NCI-H2081 treated with DMSO at 0.1 percent for 48 hours (cell line): ENCODE measurements at regions not wholly inside any gene's neighbourhood (a gene's known extent, or its start where the extent isn't known, plus 50 kb on each side); places are given as distances from the start of the nearest gene placed in this dataset.
"Not testable (repeated sequence)": the region's sequence is repeated elsewhere in the genome, so short reads cannot be mapped to it uniquely, and the experiment has no call there.

Experiments used
- DNase-seq: peaks from one replicate; lab custom pipeline; 2025; lab: John Stamatoyannopoulos, UW

DNA sequence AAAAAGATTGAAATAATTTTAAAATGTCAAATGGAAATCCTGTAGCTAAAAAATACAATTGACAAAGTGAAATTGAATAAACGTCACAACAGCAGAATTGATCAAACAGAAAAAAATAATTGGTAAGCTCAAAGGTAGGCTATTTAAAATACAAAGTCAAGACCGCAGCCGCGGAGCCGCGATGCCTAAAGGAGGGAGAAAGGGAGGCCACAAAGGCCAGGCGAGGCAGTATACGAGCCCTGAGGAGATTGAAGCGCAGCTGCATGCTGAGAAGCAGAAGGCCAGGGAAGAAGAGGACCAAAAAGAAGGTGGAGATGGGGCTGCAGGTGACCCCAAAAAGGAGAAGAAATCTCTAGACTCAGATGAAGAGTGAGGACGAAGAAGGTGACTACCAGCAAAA lies 1068.5 kb upstream of the COX7C start:
- no peak for DNase-seq

DNA sequence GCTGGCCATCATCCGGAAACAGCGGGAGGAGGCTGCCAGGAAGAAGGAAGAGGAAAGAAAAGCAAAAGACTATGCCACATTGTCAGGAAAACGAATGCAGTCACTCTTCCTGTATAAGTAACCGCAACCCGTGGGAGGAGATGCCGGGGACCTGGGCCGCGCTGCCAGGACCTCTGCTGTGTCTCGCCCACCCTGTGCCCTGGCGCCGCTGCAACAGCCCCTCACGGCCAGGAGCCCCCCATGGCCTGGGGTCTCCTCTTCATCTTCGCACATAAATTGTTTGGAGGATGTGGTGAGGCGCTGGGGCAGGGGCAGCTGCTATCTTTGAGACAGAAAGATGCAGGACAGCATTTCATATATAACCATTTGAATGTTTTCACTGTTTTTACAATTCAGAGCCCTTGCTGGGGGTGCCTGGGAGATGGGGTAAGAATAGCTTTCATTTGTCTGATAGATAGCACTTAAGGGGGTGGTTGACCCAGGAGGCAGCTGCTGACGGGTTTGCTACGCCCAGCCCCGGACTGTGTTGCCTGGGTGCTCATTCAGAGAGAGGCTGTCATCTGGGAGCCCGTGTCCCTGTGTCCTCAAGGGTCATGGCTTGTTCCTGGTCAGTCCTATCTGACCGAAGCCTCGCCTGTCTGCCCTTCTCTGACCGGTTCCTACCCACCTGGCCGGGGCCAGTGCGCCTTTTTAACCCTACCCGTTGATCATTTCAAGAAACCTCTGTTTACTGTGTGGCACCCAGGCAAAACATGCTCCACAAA lies 1067.7 kb upstream of the COX7C start:
- no peak for DNase-seq

DNA sequence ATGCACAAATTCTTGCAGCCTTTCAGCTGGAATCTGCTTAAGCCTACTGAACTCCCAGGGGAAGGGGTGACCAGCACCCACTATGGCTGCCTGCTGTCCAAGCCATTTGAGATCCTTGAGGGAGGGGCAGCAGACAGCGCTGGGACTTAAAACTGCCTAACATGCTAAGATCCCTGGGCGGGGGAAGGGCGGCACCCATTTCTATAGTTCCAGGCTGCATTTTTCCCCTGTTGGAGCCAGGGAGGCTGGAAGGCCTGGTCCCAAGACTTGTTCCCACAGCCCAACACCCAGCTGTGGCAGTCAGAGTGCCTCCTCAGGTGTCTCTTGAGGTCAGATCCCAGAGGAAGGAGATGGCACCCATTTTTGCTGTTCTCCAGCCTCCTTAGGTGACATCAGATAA lies 1061.3 kb upstream of the COX7C start:
- DNase-seq: no peak

DNA sequence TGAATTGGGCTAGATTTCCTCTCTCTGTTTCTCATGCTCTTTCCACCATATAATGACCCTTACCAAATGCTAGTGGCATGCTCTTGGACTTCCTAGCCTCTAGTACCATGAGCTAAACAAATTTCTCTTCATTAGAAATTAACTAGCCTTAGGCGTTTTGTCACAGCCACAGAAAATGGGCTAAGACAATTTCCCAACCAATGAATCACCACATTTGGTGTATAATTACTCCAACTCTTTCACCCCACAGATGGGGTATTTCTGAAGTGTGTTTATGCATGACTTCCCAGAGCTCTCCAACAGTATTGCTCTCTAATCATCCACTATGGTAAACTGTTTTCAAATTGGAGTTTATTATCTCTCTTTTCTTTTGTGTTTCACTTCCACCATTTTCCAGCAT lies 1041.1 kb upstream of the COX7C start:
- no peak for DNase-seq

DNA sequence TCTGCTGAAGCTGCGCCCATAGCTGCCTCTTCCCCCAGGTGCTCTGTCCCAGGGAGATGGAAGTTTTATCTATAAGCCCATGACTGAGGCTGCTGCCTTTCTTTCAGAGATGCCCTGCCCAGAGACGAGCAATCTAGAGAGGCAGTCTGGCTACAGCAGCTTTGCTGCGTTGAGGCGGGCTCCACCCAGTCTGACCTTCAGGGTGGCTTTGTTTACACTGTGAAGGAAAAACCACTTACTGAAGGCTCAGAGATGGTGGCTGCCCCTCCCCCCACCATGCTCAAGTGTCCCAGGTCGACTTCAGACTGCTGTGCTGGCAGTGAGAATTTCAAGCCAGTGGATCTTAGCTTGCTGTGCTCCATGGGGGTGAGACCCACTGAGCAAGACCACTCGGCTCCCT lies 1029.9 kb upstream of the COX7C start:
- not testable (repeated sequence) for DNase-seq

DNA sequence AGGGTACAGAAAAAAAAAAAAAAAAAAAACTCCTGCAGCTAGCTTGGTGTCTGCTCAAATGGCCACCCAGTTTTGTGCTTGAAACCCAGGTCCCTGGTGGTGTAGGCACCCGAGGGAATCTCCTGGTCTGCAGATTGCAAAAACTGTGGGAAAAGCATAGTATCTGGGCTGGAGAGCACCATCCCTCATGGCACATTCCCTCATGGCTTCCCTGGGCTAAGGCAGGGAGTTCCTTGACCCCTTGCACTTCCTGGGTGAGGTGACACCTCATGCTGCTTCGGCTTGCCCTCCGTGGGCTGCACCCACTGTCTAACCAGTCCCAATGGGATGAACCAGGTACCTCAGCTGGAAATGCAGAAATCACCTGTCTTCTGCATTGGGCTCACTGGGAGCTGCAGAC lies 1029.5 kb upstream of the COX7C start:
- not testable (repeated sequence) for DNase-seq

DNA sequence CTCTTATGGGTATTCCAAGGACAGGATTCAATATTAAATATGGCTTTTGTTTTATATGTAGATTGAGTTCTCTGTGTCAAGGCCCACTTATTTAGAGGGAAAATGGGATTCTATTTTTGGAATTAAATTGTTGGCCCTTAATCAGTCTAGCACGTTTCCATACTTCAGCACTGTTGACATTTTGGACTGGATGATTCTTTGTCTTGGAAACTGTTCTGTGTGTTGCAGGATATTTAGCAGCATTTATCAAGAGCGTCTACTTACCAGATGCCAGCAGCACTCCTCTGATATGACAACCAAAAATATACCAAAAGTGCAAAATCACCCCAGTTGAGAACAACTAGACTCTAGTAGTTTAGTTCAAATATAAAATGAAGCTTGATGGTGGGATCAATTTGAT lies 1027.0 kb upstream of the COX7C start:
- no peak for DNase-seq

DNA sequence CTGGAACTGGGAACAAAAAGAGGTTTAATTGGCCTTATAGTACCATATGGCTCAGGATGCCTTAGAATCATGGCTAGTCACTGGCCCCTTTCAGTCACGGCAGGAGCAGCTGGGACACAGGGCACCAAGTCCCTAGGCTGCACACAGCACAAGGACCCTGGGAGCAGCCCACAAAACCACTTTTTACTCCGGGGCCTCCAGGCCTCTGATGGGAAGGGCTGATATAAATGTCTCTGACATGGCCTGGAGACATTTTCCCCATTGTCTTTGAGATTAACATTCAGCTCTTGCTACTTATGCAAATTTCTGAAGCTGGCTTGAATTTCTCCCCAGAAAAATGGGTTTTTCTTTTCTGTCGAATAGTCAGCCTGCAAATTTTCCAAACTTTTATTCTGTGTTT lies 1026.4 kb upstream of the COX7C start:
- no peak for DNase-seq

DNA sequence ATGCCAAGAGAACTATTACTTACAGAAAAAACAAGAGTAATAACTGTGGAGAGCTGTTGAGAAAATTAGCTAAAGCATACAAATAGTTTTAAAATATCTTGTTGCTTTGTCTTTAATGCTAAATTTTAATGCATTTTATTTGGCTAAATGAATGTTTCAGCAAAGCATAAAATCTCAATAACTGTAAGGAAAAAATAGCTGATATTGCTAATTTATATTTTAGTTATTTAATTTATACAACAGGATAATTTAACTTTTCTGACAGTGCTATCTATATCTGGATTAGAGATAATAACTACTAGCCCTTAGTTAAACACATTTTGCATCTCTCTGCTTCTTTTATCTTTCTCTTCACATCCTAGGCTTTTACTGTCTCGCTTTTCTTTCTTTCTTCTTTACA lies 1014.9 kb upstream of the COX7C start:
- no peak for DNase-seq

DNA sequence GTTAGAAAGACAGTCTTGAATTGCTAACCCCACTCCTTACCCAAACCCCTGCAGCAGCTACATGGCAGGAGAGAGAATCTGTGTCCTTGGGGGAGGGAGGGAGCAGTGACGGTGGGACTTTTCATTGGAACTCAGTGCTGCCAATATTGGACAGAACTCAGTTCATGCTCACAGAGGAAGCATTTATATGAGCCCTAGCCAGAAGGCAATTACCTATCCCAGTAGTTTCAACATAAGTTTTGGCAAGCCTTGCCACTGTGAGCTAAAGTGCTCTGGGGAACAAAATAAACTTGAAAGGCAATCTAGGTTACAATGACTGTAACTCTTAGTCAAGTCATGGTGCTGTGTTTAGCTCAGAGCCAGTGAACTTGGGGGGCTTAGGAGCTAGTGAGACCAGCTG lies 1013.4 kb upstream of the COX7C start:
- no peak for DNase-seq

DNA sequence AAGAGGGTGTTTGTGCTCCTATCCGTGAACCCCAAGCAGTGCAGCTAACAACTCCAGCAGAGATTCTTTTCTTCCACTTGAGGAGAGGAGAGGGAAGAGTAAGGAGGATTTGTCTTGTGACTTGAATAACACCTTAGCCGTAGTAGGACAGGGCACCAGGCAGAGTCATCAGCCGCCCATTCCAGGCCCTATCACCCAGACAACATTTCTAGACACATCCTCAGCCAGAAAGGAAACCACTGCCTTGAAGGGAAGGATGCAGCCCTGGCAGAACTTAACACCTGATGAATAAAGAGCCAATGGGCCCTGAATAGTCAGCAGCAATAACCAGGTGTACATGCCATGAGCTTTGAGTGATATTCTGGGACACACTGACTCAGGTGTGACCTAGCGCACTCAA lies 1013.0 kb upstream of the COX7C start:
- no peak for DNase-seq

DNA sequence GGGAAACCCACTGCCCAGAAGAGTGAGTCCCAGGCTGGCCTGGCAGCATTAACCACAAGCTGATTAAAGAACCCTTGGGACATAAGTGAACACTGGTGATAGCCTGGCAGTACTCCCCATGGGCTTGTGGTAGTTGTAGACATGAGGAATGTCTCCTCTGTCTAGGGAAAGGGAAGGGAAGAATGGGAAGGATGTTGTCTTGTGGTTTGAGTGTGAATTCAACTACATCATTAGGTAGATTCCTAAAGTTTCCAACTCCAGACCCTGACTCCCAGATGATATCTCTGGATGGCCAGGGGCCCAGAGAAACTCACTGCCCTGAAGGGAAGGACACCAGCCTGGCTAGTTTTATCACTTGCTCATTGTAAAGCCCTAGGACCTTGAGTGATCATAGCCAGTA lies 1012.4 kb upstream of the COX7C start:
- no peak for DNase-seq

DNA sequence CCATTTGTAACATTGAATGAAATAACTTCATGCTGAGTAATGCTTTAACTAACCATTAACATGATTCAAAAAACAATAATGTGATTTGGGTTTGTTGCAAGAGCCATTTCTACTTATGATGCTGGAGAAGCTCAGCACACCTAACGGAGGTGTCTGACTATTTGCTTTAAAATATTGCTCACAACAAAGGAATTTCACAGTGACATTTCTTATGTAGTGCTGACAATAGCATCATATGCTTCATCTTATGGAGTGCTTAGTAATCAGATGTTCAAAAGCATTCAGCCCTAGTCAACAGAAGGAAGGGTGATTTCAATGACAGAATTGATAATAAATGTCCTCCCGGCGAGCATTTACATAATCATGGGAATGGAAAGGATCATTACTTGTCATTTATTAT lies 1003.3 kb upstream of the COX7C start:
- no peak for DNase-seq

DNA sequence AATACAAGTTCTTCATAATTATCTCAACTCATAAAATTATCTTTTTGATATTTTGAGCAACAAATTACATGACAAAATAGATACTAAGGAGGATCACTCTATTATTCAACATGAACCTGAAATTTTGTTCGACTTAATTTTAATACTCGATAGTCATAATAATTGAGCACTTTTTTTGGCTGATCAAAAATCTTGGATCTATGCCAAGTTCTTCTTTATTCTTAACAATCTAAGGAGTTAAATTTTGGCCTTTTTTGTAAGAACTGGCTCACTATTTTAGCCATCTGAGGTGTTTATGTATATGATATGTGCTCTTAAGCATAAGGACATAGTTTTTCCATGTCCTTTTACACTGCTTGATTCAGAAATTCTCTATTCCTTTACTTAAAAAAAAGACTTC lies 996.1 kb upstream of the COX7C start:
- DNase-seq: no peak

DNA sequence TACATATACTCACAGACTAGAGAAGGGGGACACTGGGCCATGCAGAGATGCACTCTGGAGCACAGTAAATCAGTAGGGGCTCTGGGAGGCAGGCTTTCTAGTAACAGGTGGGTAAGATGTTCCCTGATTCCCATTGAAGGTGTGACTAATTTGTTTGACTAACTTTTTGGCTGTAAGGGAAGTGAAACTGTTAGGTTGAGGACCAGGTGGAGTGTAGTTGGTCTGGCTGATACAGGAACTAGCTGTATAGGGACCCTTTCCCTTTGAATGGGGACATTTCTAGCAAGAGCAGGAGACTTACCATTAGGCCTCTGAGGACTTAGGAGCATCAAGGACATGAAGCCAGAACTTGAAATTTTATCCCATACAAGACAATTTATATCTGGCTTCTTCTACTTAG lies 989.6 kb upstream of the COX7C start:
- DNase-seq: no peak

DNA sequence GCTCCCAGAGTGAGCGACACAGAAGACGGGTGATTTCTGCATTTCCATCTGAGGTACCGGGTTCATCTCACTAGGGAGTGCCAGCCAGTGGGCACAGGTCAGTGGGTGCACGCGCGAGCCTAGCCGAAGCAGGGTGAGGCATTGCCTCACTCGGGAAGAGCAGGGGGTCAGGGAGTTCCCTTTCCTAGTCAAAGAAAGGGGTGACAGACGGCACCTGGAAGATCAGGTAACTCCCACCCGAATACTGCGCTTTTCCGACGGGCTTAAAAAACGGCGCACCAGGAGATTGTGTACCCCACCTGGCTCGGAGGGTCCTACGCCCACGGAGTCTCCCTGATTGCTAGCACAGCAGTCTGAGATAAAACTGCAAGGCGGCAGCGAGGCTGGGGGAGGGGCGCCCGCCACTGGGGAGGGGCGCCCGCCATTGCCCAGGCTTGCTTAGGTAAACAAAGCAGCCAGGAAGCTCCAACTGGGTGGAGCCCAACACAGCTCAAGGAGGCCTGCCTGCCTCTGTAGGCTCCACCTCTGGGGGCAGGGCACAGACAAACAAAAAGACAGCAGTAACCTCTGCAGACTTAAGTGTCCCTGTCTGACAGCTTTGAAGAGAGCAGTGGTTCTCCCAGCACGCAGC lies 979.1 kb upstream of the COX7C start:
- DNase-seq: not testable (repeated sequence)

DNA sequence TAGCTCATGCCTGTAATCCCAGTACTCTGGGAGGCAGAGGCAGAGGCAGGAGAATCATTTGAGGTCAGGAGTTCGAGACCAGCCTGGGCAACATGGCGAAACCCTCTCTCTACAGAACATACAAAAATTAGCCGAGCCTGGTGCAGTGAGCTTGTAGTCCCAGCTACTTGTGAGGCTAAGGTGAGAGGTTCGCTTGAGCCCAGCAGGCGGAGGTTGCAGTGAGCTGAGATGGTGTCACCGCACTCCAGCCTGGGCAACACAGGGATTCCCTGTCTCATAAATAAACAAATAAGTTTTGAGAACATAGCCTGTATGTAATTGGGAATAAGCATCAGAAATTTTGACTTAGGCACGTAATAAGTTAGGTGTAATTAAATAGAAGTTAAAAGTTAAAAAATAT lies 971.7 kb upstream of the COX7C start:
- DNase-seq: no peak

DNA sequence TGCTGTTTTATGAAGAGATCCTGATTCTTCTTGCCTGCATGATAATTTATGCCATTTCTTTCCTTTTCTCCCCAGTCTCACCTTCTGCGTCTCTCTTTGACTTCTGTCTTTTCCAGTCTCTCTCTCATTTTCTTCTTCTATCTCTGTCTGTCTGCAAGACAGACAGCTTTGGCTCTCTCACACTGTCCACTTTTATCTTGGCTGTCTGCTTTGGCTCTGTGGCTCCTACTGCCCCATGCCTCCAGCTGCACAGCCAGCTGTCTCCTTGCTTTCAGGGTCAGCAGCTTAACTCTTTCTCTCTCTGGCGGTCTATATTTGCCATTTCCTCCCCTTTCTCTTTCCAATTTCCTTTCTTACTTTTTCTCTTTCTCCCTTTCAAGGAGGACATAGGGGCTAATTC lies 971.1 kb upstream of the COX7C start:
- no peak for DNase-seq

DNA sequence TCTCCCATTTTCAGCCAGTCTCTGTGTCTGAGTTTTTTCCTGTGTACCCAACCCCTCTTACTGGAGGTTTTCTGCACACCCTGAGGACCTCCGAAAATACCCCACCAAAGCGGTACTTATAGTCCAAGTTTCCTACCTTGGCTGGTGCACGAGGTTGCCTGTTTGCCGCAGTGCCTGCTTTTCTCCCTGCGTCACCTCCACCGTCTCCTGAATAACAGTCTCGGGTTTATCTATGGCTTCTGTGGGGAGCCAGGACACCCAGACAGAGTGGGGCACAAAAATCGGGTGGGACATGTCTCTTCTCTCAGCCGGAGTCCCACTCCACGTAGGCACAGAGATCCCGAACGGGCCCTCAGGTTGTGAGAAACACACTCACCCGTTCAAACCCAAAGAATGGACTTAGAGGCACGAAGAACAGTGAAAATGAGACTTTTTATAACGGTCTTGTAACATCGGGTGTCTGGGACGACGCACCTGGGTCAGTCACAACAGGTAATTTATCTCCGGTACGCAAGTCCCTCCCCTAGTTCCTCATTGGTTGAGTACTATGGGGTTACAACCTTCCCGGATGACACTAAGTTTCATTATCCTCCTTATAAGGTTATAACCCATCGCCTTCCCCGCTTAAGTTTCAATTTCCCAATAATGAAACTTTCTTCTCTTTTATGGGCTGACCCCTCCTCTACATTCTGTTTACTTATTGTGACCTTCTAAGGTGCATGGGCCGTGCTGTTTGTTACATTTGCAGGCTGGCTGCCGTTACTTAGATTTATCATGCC lies 970.2 kb upstream of the COX7C start:
- no peak for DNase-seq

DNA sequence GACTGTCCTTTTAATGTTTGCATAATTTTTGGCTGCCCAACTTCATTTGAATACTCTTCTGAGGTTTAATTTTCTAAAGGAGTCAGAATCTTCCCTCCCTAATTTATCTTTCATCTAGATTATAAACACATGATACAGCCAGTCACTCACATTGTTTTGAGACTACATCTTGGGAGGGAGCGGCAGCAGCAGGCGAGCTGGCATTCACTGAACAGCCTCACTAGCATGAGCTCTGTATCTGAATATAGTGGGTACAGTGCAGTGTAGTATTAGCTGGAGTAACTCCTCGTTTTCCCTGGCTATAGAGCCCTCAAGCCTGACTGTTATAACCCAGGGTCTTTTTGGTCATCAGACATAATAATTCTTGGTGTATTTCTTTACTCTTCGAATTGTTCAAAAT lies 969.2 kb upstream of the COX7C start:
- DNase-seq: no peak

DNA sequence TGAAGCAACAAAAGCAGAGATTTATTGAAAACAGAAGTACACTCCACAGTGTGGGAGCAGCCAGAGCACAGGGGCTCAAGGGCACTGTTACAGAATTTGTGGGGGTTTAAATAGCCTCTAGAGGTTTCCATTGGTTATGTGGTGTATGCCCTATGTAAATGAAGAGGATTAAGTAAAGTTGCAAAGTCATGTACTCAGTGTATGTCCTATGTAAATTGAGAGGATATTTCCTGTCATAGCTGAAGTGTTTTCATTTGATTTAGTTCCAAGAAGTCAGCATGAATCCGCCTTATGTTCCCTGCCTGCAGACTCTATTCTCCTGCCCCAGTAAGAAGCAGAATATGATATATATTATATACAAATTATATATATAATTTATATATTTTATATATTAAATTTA lies 966.0 kb upstream of the COX7C start:
- DNase-seq: no peak

DNA sequence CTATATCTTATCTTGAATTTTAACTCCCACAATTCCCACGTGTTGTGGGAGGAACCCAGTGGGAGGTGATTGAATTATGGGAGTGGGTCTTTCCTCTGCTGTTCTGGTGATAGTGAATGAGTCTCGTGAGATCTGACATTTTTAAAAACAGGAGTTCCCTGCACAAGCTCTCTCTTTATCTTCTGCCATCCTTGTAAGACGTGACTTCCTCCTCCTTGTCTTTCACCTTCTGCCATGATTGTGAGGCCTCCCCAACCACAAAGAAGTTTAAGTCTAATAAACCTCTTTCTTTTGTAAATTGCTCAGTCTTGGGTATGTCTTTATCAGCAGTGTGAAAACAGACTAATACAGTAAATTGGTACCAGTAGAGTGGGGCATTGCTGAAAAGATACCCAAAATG lies 963.6 kb upstream of the COX7C start:
- DNase-seq: not testable (repeated sequence)

DNA sequence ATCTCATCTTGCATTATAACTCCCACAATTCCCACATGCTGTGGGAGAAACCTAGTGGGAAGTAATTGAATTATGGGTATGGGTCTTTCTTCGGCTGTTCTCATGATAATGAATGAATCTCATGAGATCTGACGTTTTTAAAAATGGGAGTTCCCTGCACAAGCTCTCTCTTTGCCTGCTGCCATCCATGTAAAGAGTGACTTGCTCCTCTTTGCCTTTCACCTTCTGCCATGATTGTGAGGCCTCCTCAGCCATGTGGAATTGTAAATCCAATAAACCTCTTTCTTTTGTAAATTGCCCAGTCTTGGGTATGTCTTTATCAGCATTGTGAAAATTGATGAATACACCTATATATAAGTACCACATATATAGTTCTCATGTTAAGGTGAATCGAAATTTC lies 961.7 kb upstream of the COX7C start:
- no peak for DNase-seq
